OCI-LY3 (cell line): ENCODE measurements at regions not wholly inside any gene's neighbourhood (a gene's known extent, or its start where the extent isn't known, plus 50 kb on each side); places are given as distances from the start of the nearest gene placed in this dataset.
A peak's percentile ranks its signal among the peaks of the same experiment; 100 is the strongest.

Source experiments
- H2AFZ ChIP-seq: fragments of 200-600, 300-600 bp; shearing (Covaris generic); 2 replicates; pipeline ENCODE4 v1.6.0; 2014; ENCODE audit warnings: antibody characterized with exemption, low read depth, low read length
- H3K27ac ChIP-seq: fragments of 200-600, 300-600 bp; sonication (generic); 2 replicates; pipeline ENCODE4 v1.5.1; 2014; ENCODE audit warnings: mild to moderate bottlenecking, low read length, moderate library complexity, mixed read lengths
- H3K27me3 ChIP-seq: fragments of 200-600, 300-600 bp; sonication (generic); 2 replicates; pipeline ENCODE4 v1.6.1; 2014; ENCODE audit warnings: low read depth, low read length, mixed read lengths
- H3K36me3 ChIP-seq: fragments of 200-600, 300-600 bp; sonication (generic); replicated peaks from 2 replicates; pipeline ENCODE3; 2014; ENCODE audit warnings: low read depth, low read length, mixed read lengths
- H3K4me1 ChIP-seq: fragments of 300-600, 200-600 bp; sonication (generic); 2 replicates; pipeline ENCODE4 v1.6.1; 2014; ENCODE audit warnings: low read length, mixed read lengths
- H3K4me2 ChIP-seq: fragments of 200-600, 300-600 bp; sonication (generic); 2 replicates; pipeline ENCODE4 v1.6.1; 2014; ENCODE audit warnings: low read length, mixed read lengths
- H3K4me3 ChIP-seq: fragments of 300-600, 200-600 bp; sonication (generic); 2 replicates; pipeline ENCODE4 v1.5.1; 2014; ENCODE audit warnings: antibody characterized with exemption, mild to moderate bottlenecking, low read length, moderate library complexity
- H3K79me2 ChIP-seq: fragments of 300-600, 200-600 bp; shearing (Covaris generic); 2 replicates; pipeline ENCODE4 v1.6.1; 2014; ENCODE audit warnings: mild to moderate bottlenecking, low read length, mixed read lengths
- H3K9ac ChIP-seq: fragments of 300-600, 200-600 bp; shearing (Covaris generic); 2 replicates; pipeline ENCODE4 v1.6.0; 2014; ENCODE audit warnings: mild to moderate bottlenecking, low read length, moderate library complexity
- H3K9me3 ChIP-seq: fragments of 200-600, 300-600 bp; shearing (Covaris generic); 2 replicates; pipeline ENCODE4 v1.6.1; 2014; ENCODE audit warnings: low read length, mixed read lengths; ENCODE audit not compliant: insufficient read depth
- H4K20me1 ChIP-seq: fragments of 200-600, 300-600 bp; sonication (generic); 2 replicates; pipeline ENCODE4 v1.6.1; 2016; ENCODE audit warnings: low read length, mixed read lengths; ENCODE audit not compliant: insufficient read depth
- EZH2phosphoT487 ChIP-seq: fragments of 200-600 bp; shearing (Covaris generic); IDR thresholded peaks from 2 replicates; pipeline ENCODE4 v1.6.1; 2018; ENCODE audit warnings: antibody characterized with exemption, mixed run types, low read depth
- TF ChIP-seq, protein P1 (sequence below): fragments of 200-600, 300-600 bp; sonication (generic); IDR thresholded peaks from 2 replicates; pipeline ENCODE4 v1.5.1; 2014; ENCODE audit warnings: antibody characterized with exemption, low read length, low read depth

GRCh38 chr12:17550011-17550410 is 540.0 kb downstream of the RERGL start:
- no peak overlapping the region for H3K4me2 ChIP-seq
- H3K9ac ChIP-seq: no peak overlapping the region
- H3K9me3 ChIP-seq: no peaks in the 10 kb centered on the region
- H3K4me1 ChIP-seq: no peaks in the 10 kb centered on the region
- H3K4me3 ChIP-seq: no peak overlapping the region
- no peaks in the 10 kb centered on the region for H3K36me3 ChIP-seq
- H4K20me1 ChIP-seq: no peaks in the 10 kb centered on the region
- H3K27me3 ChIP-seq: no peaks in the 10 kb centered on the region
- no peak overlapping the region for H2AFZ ChIP-seq
- H3K27ac ChIP-seq: no peak overlapping the region
- TF ChIP-seq, protein P1, sequence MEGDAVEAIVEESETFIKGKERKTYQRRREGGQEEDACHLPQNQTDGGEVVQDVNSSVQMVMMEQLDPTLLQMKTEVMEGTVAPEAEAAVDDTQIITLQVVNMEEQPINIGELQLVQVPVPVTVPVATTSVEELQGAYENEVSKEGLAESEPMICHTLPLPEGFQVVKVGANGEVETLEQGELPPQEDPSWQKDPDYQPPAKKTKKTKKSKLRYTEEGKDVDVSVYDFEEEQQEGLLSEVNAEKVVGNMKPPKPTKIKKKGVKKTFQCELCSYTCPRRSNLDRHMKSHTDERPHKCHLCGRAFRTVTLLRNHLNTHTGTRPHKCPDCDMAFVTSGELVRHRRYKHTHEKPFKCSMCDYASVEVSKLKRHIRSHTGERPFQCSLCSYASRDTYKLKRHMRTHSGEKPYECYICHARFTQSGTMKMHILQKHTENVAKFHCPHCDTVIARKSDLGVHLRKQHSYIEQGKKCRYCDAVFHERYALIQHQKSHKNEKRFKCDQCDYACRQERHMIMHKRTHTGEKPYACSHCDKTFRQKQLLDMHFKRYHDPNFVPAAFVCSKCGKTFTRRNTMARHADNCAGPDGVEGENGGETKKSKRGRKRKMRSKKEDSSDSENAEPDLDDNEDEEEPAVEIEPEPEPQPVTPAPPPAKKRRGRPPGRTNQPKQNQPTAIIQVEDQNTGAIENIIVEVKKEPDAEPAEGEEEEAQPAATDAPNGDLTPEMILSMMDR: no peak
- H3K79me2 ChIP-seq: no peaks in the 10 kb centered on the region

DNA sequence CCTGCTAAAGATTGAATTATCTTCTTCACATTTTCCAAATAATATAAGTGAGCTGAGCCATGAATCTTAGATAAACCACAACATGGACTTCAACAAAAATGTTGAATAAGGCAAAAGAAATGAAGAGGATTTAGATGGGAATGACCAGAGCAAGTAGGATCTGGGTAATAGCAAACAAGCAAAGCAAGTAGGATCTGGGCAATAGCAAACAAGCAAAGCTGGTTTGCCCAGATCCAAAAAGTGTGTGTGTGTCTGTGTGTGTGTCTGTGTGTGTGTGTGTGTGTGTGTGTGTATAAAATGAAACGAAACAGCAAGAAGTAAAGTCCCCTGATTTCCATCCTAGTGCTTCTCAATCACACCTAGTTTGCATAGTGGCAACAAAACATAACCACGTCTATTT is 549.1 kb downstream of the RERGL start:
- Histone ChIP-seq H3K9ac (no peak overlapping the region), H3K79me2 (no peaks in the 10 kb centered on the region), H3K27ac (no peak overlapping the region), H2AFZ (no peak overlapping the region), H3K9me3 (no peaks in the 10 kb centered on the region), H3K4me3 (no peak overlapping the region), H3K36me3 (no peaks in the 10 kb centered on the region), H3K4me2 (no peak overlapping the region), H3K4me1 (no peaks in the 10 kb centered on the region), H4K20me1 (no peaks in the 10 kb centered on the region), H3K27me3 (no peaks in the 10 kb centered on the region)
- no peak for TF ChIP-seq EZH2phosphoT487
- TF ChIP-seq, protein P1: no peak

DNA sequence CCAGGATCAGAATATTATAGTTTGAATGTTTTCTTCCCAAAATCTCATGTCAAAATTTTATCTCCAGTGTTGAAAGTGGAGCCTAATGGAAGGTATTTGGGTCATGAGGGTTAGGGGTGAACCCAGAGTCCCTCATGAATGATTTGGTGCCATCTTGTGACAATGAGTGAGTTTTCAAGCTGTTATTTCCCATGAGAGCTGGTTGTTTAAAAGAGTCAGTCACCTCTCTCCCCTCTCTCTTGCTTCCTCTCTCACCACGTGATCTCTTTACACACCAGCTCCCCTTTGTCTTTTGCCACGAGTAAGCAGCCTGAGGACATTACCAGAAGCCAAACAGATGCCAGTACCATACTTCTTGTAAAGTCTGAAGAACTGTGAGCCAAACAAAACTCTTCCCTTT is 561.6 kb downstream of the RERGL start:
- TF ChIP-seq EZH2phosphoT487: no peak
- TF ChIP-seq, protein P1: peak; percentile 13; the same call in 1 of the 2 replicates
- no peak overlapping the region for H3K9ac ChIP-seq
- no peak overlapping the region for H3K4me2 ChIP-seq
- no peaks in the 10 kb centered on the region for H3K4me1 ChIP-seq
- H3K27ac ChIP-seq: no peak overlapping the region
- no peaks in the 10 kb centered on the region for H4K20me1 ChIP-seq
- no peak overlapping the region for H3K4me3 ChIP-seq
- H3K9me3 ChIP-seq: no peaks in the 10 kb centered on the region
- no peaks in the 10 kb centered on the region for H3K79me2 ChIP-seq
- no peaks in the 10 kb centered on the region for H3K36me3 ChIP-seq
- no peaks in the 10 kb centered on the region for H3K27me3 ChIP-seq
- no peak overlapping the region for H2AFZ ChIP-seq

DNA sequence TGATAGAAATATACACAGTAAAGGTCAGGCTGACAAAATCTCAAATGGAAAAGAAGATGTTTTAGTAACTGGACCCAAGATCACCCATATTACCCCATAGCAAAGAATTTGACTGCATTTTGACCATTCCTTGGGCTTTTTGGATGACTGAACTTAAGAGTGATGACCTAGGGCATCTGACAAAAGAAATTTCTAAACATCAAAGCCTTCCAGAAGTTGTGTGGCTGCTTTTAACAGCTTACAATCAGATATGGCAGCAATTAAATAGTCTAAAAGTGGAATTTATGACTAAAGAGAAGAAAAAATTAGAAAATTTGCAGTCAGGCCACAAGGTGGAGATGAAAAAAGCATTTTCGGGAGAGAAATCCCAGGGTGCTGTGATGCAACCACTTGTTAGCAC is 563.0 kb downstream of the RERGL start:
- Histone ChIP-seq H3K4me3 (no peak overlapping the region), H3K79me2 (no peaks in the 10 kb centered on the region), H3K9ac (no peak overlapping the region), H4K20me1 (no peaks in the 10 kb centered on the region), H2AFZ (no peak overlapping the region), H3K27ac (no peak overlapping the region), H3K27me3 (no peaks in the 10 kb centered on the region), H3K9me3 (no peaks in the 10 kb centered on the region), H3K36me3 (no peaks in the 10 kb centered on the region), H3K4me1 (no peaks in the 10 kb centered on the region), H3K4me2 (no peak overlapping the region)
- no peak for TF ChIP-seq EZH2phosphoT487
- TF ChIP-seq, protein P1: no peak
